ENCODE measurements at regions not wholly inside any gene's neighbourhood (a gene's known extent, or its start where the extent isn't known, plus 50 kb on each side); places are given as distances from the start of the nearest gene placed in this dataset.

DNA sequence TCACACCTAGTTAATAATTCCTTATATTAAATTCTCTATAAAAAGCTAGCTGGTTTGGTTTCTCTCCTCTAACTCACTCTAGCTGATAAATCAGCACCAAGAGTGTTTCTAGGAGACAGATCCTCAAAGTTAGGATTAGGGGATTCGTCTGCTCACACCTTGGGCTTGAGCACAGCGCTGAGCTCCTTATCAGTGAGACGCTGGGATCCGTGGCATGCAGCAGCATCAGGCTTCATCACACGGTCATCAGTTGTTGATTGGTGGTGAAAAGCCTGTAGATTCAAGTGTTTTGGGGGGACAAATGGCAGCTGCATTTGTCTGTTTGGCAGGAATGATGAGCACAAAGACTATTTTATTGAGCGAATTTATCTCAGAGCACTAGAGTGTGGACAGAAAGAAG is 72.6 kb upstream of the MC2R start:
- H3K9ac ChIP-seq = no peak overlapping the region
- no peak for DNase-seq
- POLR2A ChIA-PET = no interaction called here
- no peaks in the 10 kb centered on the region for H3K9me2 ChIP-seq
- no peak overlapping the region for H3K27ac ChIP-seq (ENCODE audit: low read depth in 2 of 2, low read length in 1 of 2)
- H3K4me3 ChIP-seq (ENCODE audit: low read depth in 2 of 2, low read length in 1 of 2) = no peak overlapping the region
- 1% methylated on average over 6 of the region's 6 CpGs for WGBS (ENCODE audit: low lambda C conversion rate)
- H3K4me2 ChIP-seq = no peak overlapping the region
- H3K36me3 ChIP-seq (replicated peaks in 1 of 2; ENCODE audit: control insufficient read depth in 1 of 2, insufficient read depth in 2 of 2, low read length in 1 of 2) = no peaks in the 10 kb centered on the region
- no peaks in the 10 kb centered on the region for H3K79me2 ChIP-seq (ENCODE audit: insufficient read depth)
- H4K20me1 ChIP-seq (ENCODE audit: insufficient read depth) = no peaks in the 10 kb centered on the region
- no peaks in the 10 kb centered on the region for H3K9me3 ChIP-seq
- H3K4me1 ChIP-seq (ENCODE audit: control insufficient read depth in 1 of 2, insufficient read depth in 2 of 2, low read depth in 1 of 2, low read length in 1 of 2) = no peaks in the 10 kb centered on the region
- CTCF ChIA-PET = no interaction called here
- H3F3A ChIP-seq (replicated peaks; ENCODE audit: insufficient read depth) = no peaks in the 10 kb centered on the region
- TF ChIP-seq, protein P1, sequence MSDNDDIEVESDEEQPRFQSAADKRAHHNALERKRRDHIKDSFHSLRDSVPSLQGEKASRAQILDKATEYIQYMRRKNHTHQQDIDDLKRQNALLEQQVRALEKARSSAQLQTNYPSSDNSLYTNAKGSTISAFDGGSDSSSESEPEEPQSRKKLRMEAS (IDR thresholded peaks at IDR 0.05; ENCODE audit: low read depth) = no peak
- TF ChIP-seq SIN3A (IDR thresholded peaks at IDR 0.05; ENCODE audit: borderline replicate concordance, low read depth, low read length) (no peak), SMC3 (IDR thresholded peaks at IDR 0.05; ENCODE audit: low read depth, low read length) (no peak), NRF1 (IDR thresholded peaks at IDR 0.05; ENCODE audit: low read depth, low read length) (no peak), RFX5 (IDR thresholded peaks at IDR 0.05; ENCODE audit: low read length) (no peak), POLR2AphosphoS5 (IDR thresholded peaks at IDR 0.05; ENCODE audit: low read depth, low read length) (no peak), RCOR1 (IDR thresholded peaks at IDR 0.05; ENCODE audit: low read length) (no peak), MXI1 (IDR thresholded peaks at IDR 0.05; ENCODE audit: low read depth, low read length) (no peak), ELF1 (IDR thresholded peaks at IDR 0.05) (no peak), RXRA (IDR thresholded peaks at IDR 0.05; ENCODE audit: borderline replicate concordance, low read depth) (no peak), EZH2phosphoT487 (IDR thresholded peaks at IDR 0.05; ENCODE audit: borderline replicate concordance, low read depth) (no peak), TCF12 (IDR thresholded peaks at IDR 0.05) (no peak)
- TF ChIP-seq, protein P2, sequence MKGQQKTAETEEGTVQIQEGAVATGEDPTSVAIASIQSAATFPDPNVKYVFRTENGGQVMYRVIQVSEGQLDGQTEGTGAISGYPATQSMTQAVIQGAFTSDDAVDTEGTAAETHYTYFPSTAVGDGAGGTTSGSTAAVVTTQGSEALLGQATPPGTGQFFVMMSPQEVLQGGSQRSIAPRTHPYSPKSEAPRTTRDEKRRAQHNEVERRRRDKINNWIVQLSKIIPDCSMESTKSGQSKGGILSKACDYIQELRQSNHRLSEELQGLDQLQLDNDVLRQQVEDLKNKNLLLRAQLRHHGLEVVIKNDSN (IDR thresholded peaks at IDR 0.05; ENCODE audit: borderline replicate concordance, low read depth) = no peak
- TF ChIP-seq, protein P3, sequence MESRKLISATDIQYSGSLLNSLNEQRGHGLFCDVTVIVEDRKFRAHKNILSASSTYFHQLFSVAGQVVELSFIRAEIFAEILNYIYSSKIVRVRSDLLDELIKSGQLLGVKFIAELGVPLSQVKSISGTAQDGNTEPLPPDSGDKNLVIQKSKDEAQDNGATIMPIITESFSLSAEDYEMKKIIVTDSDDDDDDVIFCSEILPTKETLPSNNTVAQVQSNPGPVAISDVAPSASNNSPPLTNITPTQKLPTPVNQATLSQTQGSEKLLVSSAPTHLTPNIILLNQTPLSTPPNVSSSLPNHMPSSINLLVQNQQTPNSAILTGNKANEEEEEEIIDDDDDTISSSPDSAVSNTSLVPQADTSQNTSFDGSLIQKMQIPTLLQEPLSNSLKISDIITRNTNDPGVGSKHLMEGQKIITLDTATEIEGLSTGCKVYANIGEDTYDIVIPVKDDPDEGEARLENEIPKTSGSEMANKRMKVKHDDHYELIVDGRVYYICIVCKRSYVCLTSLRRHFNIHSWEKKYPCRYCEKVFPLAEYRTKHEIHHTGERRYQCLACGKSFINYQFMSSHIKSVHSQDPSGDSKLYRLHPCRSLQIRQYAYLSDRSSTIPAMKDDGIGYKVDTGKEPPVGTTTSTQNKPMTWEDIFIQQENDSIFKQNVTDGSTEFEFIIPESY (IDR thresholded peaks at IDR 0.05; ENCODE audit: borderline replicate concordance, low read depth) = no peak
- TF ChIP-seq, protein P4, sequence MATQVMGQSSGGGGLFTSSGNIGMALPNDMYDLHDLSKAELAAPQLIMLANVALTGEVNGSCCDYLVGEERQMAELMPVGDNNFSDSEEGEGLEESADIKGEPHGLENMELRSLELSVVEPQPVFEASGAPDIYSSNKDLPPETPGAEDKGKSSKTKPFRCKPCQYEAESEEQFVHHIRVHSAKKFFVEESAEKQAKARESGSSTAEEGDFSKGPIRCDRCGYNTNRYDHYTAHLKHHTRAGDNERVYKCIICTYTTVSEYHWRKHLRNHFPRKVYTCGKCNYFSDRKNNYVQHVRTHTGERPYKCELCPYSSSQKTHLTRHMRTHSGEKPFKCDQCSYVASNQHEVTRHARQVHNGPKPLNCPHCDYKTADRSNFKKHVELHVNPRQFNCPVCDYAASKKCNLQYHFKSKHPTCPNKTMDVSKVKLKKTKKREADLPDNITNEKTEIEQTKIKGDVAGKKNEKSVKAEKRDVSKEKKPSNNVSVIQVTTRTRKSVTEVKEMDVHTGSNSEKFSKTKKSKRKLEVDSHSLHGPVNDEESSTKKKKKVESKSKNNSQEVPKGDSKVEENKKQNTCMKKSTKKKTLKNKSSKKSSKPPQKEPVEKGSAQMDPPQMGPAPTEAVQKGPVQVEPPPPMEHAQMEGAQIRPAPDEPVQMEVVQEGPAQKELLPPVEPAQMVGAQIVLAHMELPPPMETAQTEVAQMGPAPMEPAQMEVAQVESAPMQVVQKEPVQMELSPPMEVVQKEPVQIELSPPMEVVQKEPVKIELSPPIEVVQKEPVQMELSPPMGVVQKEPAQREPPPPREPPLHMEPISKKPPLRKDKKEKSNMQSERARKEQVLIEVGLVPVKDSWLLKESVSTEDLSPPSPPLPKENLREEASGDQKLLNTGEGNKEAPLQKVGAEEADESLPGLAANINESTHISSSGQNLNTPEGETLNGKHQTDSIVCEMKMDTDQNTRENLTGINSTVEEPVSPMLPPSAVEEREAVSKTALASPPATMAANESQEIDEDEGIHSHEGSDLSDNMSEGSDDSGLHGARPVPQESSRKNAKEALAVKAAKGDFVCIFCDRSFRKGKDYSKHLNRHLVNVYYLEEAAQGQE (IDR thresholded peaks at IDR 0.05; ENCODE audit: low read depth, low read length) = no peak
- TF ChIP-seq, protein P5, sequence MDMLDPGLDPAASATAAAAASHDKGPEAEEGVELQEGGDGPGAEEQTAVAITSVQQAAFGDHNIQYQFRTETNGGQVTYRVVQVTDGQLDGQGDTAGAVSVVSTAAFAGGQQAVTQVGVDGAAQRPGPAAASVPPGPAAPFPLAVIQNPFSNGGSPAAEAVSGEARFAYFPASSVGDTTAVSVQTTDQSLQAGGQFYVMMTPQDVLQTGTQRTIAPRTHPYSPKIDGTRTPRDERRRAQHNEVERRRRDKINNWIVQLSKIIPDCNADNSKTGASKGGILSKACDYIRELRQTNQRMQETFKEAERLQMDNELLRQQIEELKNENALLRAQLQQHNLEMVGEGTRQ (IDR thresholded peaks at IDR 0.05; ENCODE audit: borderline replicate concordance, low read depth, low read length) = no peak
- TF ChIP-seq, protein P6, sequence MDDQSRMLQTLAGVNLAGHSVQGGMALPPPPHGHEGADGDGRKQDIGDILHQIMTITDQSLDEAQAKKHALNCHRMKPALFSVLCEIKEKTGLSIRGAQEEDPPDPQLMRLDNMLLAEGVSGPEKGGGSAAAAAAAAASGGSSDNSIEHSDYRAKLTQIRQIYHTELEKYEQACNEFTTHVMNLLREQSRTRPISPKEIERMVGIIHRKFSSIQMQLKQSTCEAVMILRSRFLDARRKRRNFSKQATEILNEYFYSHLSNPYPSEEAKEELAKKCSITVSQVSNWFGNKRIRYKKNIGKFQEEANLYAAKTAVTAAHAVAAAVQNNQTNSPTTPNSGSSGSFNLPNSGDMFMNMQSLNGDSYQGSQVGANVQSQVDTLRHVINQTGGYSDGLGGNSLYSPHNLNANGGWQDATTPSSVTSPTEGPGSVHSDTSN (IDR thresholded peaks at IDR 0.05) = no peak
- TF ChIP-seq, protein P7, sequence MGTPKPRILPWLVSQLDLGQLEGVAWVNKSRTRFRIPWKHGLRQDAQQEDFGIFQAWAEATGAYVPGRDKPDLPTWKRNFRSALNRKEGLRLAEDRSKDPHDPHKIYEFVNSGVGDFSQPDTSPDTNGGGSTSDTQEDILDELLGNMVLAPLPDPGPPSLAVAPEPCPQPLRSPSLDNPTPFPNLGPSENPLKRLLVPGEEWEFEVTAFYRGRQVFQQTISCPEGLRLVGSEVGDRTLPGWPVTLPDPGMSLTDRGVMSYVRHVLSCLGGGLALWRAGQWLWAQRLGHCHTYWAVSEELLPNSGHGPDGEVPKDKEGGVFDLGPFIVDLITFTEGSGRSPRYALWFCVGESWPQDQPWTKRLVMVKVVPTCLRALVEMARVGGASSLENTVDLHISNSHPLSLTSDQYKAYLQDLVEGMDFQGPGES (IDR thresholded peaks at IDR 0.05; ENCODE audit: low read depth, low read length) = no peak
- no peaks in the 10 kb centered on the region for H3K27me3 ChIP-seq (ENCODE audit: insufficient read depth)
- H2AFZ ChIP-seq (ENCODE audit: low read depth) = no peak overlapping the region

Data from SK-N-SH (cell line).